Lower leg skin (tissue), 3 donors: ENCODE measurements at regions not wholly inside any gene's neighbourhood (a gene's known extent, or its start where the extent isn't known, plus 50 kb on each side); places are given as distances from the start of the nearest gene placed in this dataset.

Source experiments
- CTCF ChIP-seq, 3 donors: fragments of 450-650 bp; IDR thresholded peaks; one replicate each; pipeline ENCODE4 v1.5.1; 2016; ENCODE audit warnings: antibody characterized with exemption in 3 of 3, mild to moderate bottlenecking in 3 of 3, moderate library complexity in 2 of 3
- POLR2A ChIP-seq, 2 donors: fragments of 450-650 bp; IDR thresholded peaks; one replicate each; pipeline ENCODE4 v1.6.1; 2016 to 2017; ENCODE audit warnings: antibody characterized with exemption in 2 of 2, mild to moderate bottlenecking in 1 of 2, moderate library complexity in 1 of 2

- TF ChIP-seq POLR2A (IDR thresholded peaks at IDR 0.05) = no peak
- TF ChIP-seq CTCF (IDR thresholded peaks at IDR 0.05) = no peak
Observed at GRCh38 chr22:49703505-49703904, 124.2 kb downstream of the BRD1 start.
